ENCODE measurements at regions not wholly inside any gene's neighbourhood (a gene's known extent, or its start where the extent isn't known, plus 50 kb on each side); places are given as distances from the start of the nearest gene placed in this dataset.

GRCh38 chr10:4514445-4515108 is 311.4 kb upstream of the AKR1E2 start:
- no peak for TF ChIP-seq CTCF (conservative IDR thresholded peaks at IDR 0.05; ENCODE audit: low read depth, low read length)
- no peak overlapping the region for H3K4me3 ChIP-seq (ENCODE audit: low read depth, low read length)
- no peak for DNase-seq (ENCODE audit: low read depth)

- peak; percentile 88 for DNase-seq (ENCODE audit: low read depth)
- H3K4me3 ChIP-seq (ENCODE audit: low read depth, low read length) = no peak overlapping the region
- TF ChIP-seq CTCF (conservative IDR thresholded peaks at IDR 0.05; ENCODE audit: low read depth, low read length) = peak; percentile 83
Observed at GRCh38 chr10:4512671-4513240, 313.3 kb upstream of the AKR1E2 start.

GRCh38 chr10:4512196-4512595 is 313.8 kb upstream of the AKR1E2 start:
- TF ChIP-seq CTCF (conservative IDR thresholded peaks at IDR 0.05; ENCODE audit: low read depth, low read length) = no peak
- no peak for DNase-seq (ENCODE audit: low read depth)
- no peak overlapping the region for H3K4me3 ChIP-seq (ENCODE audit: low read depth, low read length)

GRCh38 chr10:4511509-4511908 is 314.5 kb upstream of the AKR1E2 start:
- DNase-seq (ENCODE audit: low read depth) = no peak

GRCh38 chr10:4509405-4509804 is 316.6 kb upstream of the AKR1E2 start:
- DNase-seq (ENCODE audit: low read depth) = no peak
- TF ChIP-seq CTCF (conservative IDR thresholded peaks at IDR 0.05; ENCODE audit: low read depth, low read length) = no peak
- H3K4me3 ChIP-seq (ENCODE audit: low read depth, low read length) = no peak overlapping the region

More at GRCh38 chr10:4511509-4511908, 314.5 kb upstream of the AKR1E2 start:
- no peak overlapping the region for H3K4me3 ChIP-seq (ENCODE audit: low read depth, low read length)
- TF ChIP-seq CTCF (conservative IDR thresholded peaks at IDR 0.05; ENCODE audit: low read depth, low read length) = no peak

DNA sequence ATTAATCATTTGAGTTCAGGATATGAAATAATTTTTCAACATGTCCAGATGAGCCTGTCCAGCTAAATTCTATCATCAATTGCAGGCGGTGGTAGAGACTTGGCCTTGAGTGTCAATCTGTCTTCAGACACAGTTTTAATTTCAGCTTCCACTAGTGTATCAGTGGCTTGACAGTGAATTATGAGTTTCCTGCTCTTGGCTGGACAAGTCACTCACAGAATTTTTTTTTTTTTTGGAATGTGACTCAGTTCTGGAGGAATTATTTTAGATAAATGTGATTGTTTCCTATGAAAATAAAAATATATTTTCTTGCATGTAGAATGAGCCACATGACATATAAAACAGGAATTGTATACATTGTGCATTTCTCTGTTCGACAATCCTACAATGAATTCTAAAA is 319.9 kb upstream of the AKR1E2 start:
- no peak for TF ChIP-seq CTCF (conservative IDR thresholded peaks at IDR 0.05; ENCODE audit: low read depth, low read length)
- no peak for DNase-seq (ENCODE audit: low read depth)

DNA sequence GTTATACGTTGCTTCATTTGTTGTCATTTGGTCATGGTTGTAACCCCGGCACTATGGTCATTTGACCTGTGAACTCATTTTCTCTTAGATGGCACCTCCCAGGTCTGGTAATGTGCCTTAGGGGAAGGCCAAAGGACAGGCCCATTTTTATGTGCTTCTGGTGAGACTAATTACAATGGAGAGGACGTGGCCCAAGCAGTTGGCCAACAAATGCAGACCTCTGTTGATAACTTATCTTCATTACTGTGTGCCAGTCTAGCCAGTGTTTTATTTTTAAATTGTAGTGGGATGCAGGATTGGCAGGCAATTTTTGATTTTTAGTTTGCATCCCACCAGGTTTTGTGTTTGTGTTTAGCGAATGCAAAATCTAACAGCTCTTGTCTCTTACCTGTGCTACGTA is 321.5 kb upstream of the AKR1E2 start:
- TF ChIP-seq CTCF (conservative IDR thresholded peaks at IDR 0.05; ENCODE audit: low read depth, low read length) = no peak
- no peak overlapping the region for H3K4me3 ChIP-seq (ENCODE audit: low read depth, low read length)
- DNase-seq (ENCODE audit: low read depth) = no peak

More for the DNA sequence above, 319.9 kb upstream of the AKR1E2 start:
- H3K4me3 ChIP-seq (ENCODE audit: low read depth, low read length) = no peak overlapping the region
